Loucy (cell line): ENCODE measurements at regions not wholly inside any gene's neighbourhood (a gene's known extent, or its start where the extent isn't known, plus 50 kb on each side); places are given as distances from the start of the nearest gene placed in this dataset.

Experiments
- EZH2phosphoT487 ChIP-seq: fragments of 200-600 bp; IDR thresholded peaks from 2 replicates; pipeline ENCODE4 v1.6.1; 2018; ENCODE audit warnings: antibody characterized with exemption, mild to moderate bottlenecking, moderate library complexity, borderline replicate concordance
- TF ChIP-seq, protein P1 (sequence below): fragments of 200-600 bp; sonication (generic); conservative IDR thresholded peaks from 2 replicates; pipeline ENCODE4 v1.5.1; 2014; ENCODE audit warnings: mild to moderate bottlenecking, antibody characterized with exemption, low read length

DNA sequence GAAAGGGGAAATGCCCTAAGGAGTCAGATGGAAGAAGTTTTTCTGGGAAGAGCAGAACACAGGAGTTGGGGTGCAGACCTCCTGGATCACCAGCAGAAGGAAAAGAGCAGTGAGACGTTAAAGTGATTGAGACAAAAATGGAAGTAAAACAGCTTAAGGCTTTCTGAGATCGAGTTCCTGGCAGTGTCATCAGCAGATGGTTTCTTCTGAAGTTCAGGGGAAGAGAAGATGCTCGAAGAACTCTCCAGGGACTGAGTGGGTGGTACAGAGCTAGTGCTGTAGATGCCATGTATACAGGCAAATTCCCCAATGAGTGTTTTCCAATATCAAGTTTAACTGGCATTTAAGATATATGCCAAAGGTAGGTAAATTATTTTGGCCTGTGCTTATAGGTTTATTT, 272.2 kb upstream of the KLF12 start:
- TF ChIP-seq, protein P1, sequence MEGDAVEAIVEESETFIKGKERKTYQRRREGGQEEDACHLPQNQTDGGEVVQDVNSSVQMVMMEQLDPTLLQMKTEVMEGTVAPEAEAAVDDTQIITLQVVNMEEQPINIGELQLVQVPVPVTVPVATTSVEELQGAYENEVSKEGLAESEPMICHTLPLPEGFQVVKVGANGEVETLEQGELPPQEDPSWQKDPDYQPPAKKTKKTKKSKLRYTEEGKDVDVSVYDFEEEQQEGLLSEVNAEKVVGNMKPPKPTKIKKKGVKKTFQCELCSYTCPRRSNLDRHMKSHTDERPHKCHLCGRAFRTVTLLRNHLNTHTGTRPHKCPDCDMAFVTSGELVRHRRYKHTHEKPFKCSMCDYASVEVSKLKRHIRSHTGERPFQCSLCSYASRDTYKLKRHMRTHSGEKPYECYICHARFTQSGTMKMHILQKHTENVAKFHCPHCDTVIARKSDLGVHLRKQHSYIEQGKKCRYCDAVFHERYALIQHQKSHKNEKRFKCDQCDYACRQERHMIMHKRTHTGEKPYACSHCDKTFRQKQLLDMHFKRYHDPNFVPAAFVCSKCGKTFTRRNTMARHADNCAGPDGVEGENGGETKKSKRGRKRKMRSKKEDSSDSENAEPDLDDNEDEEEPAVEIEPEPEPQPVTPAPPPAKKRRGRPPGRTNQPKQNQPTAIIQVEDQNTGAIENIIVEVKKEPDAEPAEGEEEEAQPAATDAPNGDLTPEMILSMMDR: no peak
- no peak for TF ChIP-seq EZH2phosphoT487
